A172 (cell line): ENCODE measurements at regions not wholly inside any gene's neighbourhood (a gene's known extent, or its start where the extent isn't known, plus 50 kb on each side); places are given as distances from the start of the nearest gene placed in this dataset.

Experiments
- DNase-seq: peaks from one replicate; pipeline ENCODE4 v3.0.0-alpha.2; 2015; ENCODE audit warnings: low spot score

- no peak for DNase-seq
These were observed 50.4 kb upstream of the CTNNBL1 start for GRCh38 chr20:37643400-37643799.

DNA sequence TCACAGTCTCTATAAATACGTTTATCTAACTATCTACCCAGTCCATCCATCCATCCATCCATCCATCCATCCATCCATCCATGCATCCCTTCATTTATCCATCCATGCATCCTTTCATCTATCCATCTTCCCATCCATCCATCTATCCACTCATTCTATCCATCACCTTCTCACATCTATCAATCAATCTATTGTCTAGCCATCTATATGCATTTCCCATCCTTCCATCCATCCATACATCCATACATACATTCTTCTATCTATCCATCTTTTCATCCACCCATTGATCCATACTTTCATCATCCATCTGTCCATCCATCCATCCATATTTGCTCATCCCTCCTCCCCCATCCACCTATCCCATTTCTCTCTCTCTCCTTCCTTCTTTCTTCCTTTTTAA is 51.6 kb upstream of the CTNNBL1 start:
- no peak for DNase-seq

DNA sequence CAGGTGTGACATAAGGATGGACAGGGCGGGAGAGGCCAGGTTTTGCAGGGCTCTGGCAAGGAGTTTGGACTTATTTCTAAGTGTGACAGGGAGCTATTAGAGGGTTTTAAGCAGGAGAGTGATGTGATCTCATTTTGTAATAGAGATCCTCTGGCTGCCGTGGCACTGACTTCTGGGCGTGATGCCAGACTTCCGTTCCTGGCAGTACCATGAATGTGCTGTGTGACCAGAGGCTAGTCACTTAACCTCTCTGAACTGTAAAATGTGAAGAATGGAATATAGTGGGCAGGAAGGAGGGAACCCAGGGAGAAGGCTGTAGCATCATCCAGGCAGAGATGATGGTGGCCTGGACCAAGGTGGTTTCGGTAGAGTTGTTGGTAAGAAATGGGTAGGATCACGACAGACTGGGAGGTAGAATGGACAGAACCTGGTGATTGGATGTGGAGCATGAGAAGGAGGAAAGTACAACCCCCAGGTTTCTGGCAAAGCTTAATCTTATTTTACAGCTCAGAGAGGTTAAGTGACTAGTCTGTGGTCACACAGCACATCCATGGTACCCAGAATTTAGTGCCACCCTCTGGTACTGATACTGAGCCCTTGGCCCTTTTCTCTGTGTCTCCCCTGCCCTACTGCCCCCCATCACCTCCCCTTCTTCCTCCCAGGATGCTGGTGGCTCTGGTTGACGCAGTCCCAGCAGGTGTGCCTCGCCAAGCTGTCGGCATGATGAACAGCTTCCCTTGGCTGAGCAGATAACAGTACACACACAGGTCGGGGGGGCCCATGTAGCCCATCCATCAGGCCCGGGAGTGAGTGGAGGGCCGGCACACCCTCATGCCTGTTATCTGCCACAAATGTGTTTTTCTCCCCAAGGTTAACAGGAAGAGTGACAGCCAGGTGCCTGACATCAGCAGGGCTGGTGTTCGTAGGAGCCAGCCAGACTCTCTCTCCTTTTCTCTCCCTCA is 52.9 kb upstream of the CTNNBL1 start:
- peak; percentile 29 for DNase-seq

GRCh38 chr20:37638527-37638926 is 55.3 kb upstream of the CTNNBL1 start:
- DNase-seq: no peak

DNA sequence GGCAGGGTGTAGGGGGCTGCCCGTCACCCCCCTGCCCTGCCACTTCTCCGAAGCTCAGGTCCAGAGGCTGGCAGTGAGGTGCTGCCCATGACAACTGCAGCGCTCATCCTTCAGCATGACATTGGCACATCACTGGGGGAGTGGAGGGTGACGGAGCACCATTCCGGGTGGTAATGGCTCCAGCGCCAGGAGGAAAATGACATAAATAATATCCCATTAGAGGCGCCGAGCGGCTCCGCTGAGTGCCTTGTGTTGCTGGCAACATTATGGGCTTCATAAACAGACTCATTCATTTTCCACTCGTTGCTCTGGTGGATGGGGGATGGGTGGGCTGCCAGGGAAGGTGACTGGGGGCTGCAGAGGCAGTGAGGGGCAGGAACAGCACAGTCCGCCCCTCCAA is 56.9 kb upstream of the CTNNBL1 start:
- no peak for DNase-seq

- no peak for DNase-seq
These were observed 57.4 kb upstream of the CTNNBL1 start for GRCh38 chr20:37636212-37636975.

DNA sequence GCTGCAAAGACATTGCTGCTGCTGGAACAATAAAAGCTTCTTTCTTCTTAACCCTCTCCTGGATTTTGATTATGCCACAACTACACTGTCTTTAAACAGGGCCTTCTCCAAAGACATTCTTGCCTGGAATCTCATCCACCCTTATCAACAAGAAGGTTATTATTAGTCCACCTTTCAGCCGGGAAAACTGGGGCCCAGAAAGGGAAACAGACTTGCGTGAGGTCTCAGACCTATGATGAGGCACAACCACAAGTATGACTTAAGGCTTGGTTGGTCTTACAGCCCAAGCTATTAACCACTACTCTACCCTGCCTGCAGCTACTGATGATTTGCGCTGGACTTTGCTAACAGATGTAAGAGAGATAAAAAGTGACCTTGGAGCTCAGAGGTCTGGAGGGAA is 62.8 kb upstream of the CTNNBL1 start:
- no peak for DNase-seq

GRCh38 chr20:37630166-37630565 is 63.7 kb upstream of the CTNNBL1 start:
- DNase-seq: no peak

- no peak for DNase-seq
These were observed 66.1 kb upstream of the CTNNBL1 start for GRCh38 chr20:37627767-37628130.

- peak; percentile 59 for DNase-seq
These were observed 66.6 kb upstream of the CTNNBL1 start for GRCh38 chr20:37627060-37627766.

- no peak for DNase-seq
These were observed 68.9 kb upstream of the CTNNBL1 start for GRCh38 chr20:37624963-37625362.

GRCh38 chr20:37622728-37623127 is 71.1 kb upstream of the CTNNBL1 start:
- no peak for DNase-seq

DNA sequence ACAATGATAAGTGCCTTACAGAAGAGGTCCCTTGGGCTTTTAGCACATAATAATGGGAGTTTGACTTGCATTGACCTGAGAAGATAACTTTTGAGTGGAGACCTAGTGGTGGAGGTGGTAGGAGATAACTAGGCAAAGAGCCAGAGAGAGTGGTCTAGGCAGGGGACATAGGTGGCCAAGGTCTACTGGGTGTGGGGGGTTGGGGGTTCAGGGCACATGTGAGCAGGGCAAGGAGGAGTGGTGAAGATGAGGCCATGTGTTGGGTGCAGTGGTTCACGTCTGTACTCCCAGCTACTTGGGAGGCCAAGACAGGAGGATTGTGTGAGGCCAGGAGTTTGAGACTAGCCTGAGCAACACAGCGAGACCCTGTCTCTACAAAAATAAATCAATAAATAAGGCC is 74.3 kb upstream of the CTNNBL1 start:
- DNase-seq: no peak

DNA sequence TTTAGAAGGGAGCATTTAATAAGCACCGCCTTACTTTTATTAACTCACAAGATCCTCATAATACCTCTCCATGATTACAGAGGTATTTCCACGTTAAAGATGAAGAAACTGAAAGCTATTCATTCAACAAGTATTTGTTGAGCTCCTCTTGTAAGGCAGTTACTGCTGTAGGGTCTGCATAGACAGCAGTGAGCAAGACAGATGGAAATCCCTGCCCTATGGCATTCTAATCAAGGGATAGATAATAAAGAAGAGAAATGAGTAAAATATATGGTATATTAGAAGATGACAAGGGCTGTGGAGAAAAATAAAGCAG is 77.8 kb upstream of the CTNNBL1 start:
- no peak for DNase-seq

GRCh38 chr20:37615340-37616109 is 78.3 kb upstream of the CTNNBL1 start:
- DNase-seq: peak; percentile 28

- DNase-seq: no peak
These were observed 82.0 kb upstream of the CTNNBL1 start for GRCh38 chr20:37611852-37612251.

DNA sequence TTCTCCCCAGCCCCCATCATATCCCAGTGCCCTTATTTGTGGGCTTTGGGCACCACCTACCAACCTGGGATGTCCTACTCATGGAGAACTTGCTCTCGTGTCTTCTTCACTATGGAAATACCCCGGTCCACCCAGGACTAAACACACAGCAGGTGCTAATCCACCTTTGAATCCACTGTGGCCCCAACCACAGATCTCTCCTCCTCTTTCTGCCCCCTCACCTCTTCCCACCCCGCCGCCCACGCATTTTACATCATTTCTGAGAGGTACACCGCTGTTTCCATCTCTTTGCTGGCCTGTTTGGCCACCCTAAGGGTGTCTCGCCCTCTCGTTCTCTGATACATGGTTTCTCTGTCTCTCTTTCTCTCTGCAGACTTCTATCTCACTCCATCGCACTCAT is 82.5 kb upstream of the CTNNBL1 start:
- DNase-seq: no peak

DNA sequence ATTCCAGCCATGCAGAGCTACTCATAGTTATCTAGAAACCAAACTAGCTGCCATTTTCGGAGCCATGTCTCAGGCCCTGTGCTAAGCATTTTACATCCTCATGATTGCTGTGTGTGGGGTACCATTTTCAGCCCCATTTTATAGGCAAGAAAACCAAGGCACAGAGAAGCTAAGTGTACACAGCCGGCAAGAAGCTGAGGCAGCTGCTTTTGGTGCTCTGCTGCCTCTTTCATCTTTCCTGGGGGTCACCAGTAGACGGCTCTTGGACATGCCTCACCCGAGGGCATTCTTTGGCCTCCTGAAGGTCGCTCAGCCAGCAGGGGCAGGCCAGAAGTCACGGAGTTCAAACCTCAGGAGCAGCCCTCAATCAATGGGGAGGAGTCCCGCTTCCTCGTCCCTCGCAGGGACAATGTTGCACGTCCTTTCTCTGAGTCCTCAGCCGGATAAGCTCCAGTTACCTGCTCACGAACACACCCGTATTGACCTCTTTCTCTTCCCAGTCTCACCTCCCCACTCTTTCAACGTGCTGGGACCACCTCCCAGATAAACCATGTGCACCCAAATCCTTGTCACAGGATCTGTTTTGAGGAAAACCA is 82.6 kb upstream of the BLCAP start:
- DNase-seq: no peak

- DNase-seq: no peak
These were observed 75.0 kb upstream of the BLCAP start for GRCh38 chr20:37602634-37603033.

DNA sequence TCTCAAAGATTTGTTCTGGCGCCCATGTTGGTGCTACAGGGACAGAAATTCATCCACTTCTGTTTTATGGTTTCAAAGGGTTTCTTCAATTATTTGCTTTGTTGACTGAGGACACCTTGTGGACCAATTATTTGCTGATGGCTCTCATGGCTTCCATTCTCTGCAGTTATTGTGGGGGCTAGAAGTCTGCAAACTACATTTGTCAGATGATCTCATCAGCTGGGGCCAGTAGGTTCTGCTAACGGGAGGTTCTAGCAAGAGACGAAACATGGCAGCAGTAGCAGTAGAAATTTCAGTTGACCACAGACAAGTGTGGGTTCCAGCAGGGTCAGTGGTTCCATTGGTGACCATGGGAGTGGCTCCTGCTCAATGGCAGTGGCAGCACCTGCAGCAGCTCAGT is 72.8 kb upstream of the BLCAP start:
- no peak for DNase-seq

- no peak for DNase-seq
These were observed 71.1 kb upstream of the BLCAP start for GRCh38 chr20:37598575-37599342.
